ENCODE measurements at regions not wholly inside any gene's neighbourhood (a gene's known extent, or its start where the extent isn't known, plus 50 kb on each side); places are given as distances from the start of the nearest gene placed in this dataset.
A peak's percentile ranks its signal among the peaks of the same experiment; 100 is the strongest.
"Not testable (repeated sequence)": the region's sequence is repeated elsewhere in the genome, so short reads cannot be mapped to it uniquely, and the experiment has no call there.

GRCh38 chr13:58235454-58235853 is 603.9 kb downstream of the PCDH17 start:
- DNase-seq: no peak

DNA sequence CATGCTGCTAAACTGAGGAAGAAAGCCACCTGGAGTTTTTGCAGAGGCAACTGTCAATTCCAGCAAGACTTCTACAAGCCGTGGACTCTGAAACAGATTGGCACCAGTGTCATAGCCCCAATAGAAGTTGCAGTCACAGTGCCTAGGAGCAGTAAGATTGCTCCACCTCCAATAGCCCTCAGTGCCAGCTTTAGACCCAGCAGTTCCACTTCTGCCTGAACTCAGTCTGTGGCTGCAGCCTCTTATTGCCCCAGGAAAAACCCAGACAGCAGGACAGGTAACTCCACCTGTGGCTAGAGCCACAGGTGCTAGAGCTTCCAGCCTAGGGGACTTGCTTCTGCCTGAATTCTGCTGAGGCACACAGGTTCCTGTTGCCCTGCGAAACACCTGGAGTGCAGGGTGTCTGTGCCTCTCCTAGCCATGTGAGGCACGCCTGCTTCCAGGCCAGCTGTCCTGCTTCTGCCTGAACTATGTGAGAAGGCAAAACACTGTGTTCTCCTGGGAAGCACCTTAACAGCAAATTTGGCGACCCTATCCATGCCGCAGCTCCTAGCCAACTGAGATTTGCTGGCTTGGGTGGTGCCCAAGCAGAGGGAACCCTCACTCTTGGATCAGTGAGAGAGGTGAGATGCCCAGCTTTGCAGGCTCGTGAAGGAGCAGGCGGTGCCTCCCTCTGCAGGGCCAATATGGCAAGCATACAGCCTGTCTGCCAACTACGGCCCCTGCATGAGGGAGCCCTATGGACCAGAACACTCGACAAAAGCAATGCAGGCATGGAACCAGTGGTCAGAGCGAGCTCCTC is 607.6 kb downstream of the PCDH17 start:
- no peak for DNase-seq

GRCh38 chr13:58239774-58240268 is 608.3 kb downstream of the PCDH17 start:
- DNase-seq: no peak

- DNase-seq: no peak
These were observed 615.5 kb downstream of the PCDH17 start for GRCh38 chr13:58247080-58247479.

GRCh38 chr13:58254943-58255342 is 623.4 kb downstream of the PCDH17 start:
- DNase-seq: no peak

GRCh38 chr13:58266271-58266670 is 634.7 kb downstream of the PCDH17 start:
- no peak for DNase-seq

- no peak for DNase-seq
These were observed 667.1 kb downstream of the PCDH17 start for GRCh38 chr13:58298556-58299135.

DNA sequence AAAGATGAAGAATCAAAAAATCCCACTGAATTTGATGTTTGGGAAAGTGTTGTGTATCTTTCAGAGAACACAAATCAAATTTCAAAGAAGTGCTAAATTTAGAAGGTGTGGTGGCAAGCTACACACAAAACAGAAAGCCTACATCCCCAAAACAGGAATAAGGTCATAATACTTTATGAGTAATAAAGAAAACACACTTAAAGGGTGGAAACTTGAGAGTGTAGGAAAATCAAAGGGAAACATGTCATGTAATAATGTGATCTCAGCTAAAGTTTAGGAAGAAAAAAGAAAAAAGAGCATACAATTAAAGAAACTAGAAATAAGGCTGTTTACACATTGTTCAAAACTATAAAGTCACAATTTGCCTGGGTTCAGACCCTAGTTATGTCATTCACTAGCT is 668.7 kb downstream of the PCDH17 start:
- DNase-seq: no peak

GRCh38 chr13:58300974-58301681 is 669.6 kb downstream of the PCDH17 start:
- no peak for DNase-seq

DNA sequence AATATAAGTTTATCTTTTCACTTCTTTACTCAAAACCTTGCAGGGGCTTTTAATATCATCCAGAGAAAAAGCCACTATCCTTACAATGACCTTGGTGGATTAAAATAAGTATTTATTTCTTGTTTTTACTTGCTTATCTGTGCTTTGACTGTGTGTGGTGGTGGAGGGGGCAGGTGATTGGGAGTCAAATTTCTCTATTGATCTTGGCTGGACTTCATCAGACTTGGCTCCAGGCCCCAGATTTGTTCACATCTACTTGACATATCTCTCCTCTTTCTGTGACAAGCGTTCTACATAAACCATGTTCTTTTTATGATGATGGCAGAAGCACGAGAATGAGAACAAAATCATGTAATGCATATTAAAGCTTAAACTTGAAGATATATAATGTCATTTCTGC is 670.8 kb downstream of the PCDH17 start:
- no peak for DNase-seq

- no peak for DNase-seq
These were observed 674.5 kb downstream of the PCDH17 start for GRCh38 chr13:58306062-58306461.

GRCh38 chr13:58313219-58313618 is 681.7 kb downstream of the PCDH17 start:
- no peak for DNase-seq

GRCh38 chr13:58318495-58319167 is 687.1 kb downstream of the PCDH17 start:
- DNase-seq: no peak

DNA sequence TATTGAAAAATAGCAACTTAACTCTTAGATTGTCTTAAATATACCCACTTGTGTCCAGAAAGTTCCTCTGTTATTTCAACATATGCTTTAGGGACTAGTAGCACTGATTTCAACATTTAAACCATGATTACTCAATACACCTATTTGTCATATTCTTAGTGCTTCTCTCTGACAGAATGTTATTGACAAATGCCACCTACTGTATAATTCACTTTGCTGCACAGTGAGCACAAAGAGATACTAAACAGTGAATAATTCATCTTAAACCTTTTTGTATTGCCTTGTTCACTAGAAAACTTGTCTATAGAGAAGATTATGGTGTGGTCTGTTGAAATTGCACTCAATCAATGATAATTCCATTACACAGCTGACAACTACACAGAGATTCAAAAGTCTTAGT is 692.6 kb downstream of the PCDH17 start:
- no peak for DNase-seq

DNA sequence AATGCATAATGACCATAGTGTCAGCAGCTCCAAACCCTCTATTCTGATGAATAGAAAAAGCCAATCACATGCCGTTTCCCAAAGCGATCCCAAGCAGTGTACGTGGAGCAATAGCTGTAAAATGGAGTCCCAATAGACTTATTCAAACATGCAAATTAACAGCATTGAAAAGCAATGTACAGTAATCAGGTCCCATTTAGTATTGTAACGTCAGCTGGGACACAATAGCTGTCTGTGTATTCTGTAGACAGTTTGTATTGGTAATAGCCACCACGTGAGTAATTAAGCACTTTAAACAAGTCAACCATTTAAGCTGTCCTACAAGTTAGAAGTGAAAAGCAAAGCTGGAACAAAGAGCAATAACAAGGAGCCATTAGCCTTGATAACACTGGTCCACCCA is 698.2 kb downstream of the PCDH17 start:
- peak; percentile 93 for DNase-seq

GRCh38 chr13:58340895-58341294 is 709.4 kb downstream of the PCDH17 start:
- no peak for DNase-seq

GRCh38 chr13:58341318-58341717 is 709.8 kb downstream of the PCDH17 start:
- DNase-seq: no peak

DNA sequence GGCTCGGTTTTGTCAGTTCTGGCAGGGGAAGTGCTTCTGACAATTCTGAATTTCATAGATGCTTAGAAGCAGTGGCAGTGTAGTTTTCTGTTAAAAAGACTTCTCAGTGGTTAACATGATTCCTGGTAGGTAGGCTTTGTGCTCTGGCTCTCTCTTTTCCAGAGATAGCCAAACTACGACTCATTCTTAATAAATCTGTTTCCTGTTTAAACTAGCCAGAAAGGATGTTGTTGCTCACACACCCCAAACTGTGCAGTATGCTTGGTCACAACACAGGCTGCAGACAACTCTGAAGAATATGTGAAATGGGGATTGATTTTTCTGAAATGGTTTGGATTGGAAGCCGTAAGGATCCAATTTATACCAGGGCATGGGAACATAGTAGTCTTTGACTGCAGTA is 711.5 kb downstream of the PCDH17 start:
- no peak for DNase-seq

DNA sequence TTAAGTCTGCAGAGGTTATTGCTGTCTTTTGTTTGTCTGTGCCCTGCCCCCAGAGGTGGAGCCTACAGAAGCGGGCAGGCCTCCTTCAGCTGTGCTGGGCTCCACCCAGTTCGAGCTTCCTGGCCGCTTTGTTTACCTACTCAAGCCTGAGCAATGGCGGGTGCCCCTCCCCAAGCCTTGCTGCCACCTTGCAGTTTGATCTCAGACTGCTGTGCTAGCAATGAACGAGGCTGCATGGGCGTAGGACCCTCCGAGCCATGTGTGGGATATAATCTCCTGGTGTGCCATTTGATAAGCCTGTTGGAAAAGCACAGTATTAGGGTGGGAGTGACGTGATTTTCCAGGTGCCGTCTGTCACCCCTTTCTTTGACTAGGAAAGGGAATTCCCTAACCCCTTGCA is 720.6 kb downstream of the PCDH17 start:
- not testable (repeated sequence) for DNase-seq

GRCh38 chr13:58369936-58370335 is 738.4 kb downstream of the PCDH17 start:
- DNase-seq: no peak

DNA sequence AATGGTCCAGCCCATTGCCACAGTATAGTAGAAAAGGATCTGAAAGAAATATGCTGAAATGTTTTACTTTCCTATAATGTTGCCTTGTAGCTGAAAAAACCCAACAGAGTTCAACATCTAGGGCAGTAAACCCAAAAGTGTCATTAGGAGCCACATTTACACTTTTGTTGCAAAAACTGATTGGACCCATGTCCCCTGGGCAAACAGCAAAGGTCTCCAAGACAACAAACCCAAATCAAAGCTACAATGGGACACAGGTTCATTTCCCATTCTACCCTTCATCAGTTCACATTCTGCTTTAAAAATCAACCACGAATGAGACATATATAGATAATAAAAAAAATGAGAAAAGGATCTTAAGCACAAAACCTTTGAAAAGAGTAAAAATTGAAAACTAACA is 744.8 kb downstream of the PCDH17 start:
- DNase-seq: no peak

DNA sequence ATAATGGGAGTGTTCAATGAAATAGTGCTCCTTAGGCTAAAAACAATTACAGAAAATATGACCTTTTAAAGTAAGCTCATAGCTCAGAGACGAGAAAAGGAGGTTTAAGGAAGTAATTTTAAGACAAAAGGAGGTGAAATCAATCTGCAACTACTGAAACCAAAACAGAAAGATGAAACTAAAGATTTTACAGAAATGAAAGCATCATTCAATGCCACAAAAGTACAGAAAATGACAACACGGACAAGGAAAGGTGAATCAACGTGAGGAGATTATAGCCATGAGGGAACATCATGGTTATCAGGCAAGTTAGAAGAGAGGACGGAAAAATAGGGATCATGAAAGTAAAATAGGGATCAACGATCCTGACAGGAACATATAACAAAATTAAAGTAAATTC is 745.2 kb downstream of the PCDH17 start:
- no peak for DNase-seq

- DNase-seq: no peak
These were observed 747.7 kb downstream of the PCDH17 start for GRCh38 chr13:58379221-58379620.
